OCI-LY7 (cell line): ENCODE measurements at regions not wholly inside any gene's neighbourhood (a gene's known extent, or its start where the extent isn't known, plus 50 kb on each side); places are given as distances from the start of the nearest gene placed in this dataset.

ENCODE experiments used
- BruUV-seq: library from RNA; stranded (reverse); fragments of 400-500 nt; replicated peaks from 2 replicates; lab custom pipeline; 2021; lab: Mats Ljungman, UMichigan
- CTCF ChIA-PET: fragments of 300-600 bp; sonication (Branson Sonifier 250); formaldehyde crosslinking; loops from one replicate; lab custom pipeline; 2022; ENCODE audit warnings: antibody characterized with exemption; ENCODE audit not compliant: unreplicated experiment; lab: Charles Lee
- POLR2A ChIA-PET: fragments of 300-600 bp; sonication (Branson Sonifier 250); formaldehyde crosslinking; loops from one replicate; lab custom pipeline; 2022; ENCODE audit warnings: antibody characterized with exemption; lab: Charles Lee
- DNase-seq: peaks from one replicate; pipeline ENCODE4 v3.0.0-alpha.2; 2015; ENCODE audit warnings: low spot score
- H2AFZ ChIP-seq: fragments of 200-600 bp; sonication (generic), shearing (Covaris generic); 2 replicates; pipeline ENCODE4 v1.6.1; 2014; ENCODE audit warnings: mild to moderate bottlenecking, antibody characterized with exemption, low read length, moderate library complexity
- H3K27ac ChIP-seq: fragments of 200-600 bp; sonication (generic); 2 replicates; pipeline ENCODE4 v1.5.1; 2014; ENCODE audit warnings: mixed run types, low read depth, mild to moderate bottlenecking, moderate library complexity, low read length, inconsistent platforms; ENCODE audit not compliant: poor library complexity, severe bottlenecking
- H3K36me3 ChIP-seq: fragments of 200-600 bp; sonication (generic); 2 replicates; pipeline ENCODE4 v1.6.1; 2014; ENCODE audit warnings: mild to moderate bottlenecking, antibody characterized with exemption, low read length, moderate library complexity, mixed read lengths; ENCODE audit not compliant: insufficient read depth
- H3K4me1 ChIP-seq: fragments of 200-600 bp; sonication (generic); 2 replicates; pipeline ENCODE4 v1.5.1; 2014; ENCODE audit warnings: mild to moderate bottlenecking, low read length; ENCODE audit not compliant: insufficient read depth, poor library complexity, severe bottlenecking
- H3K4me2 ChIP-seq: fragments of 200-600 bp; sonication (generic); 2 replicates; pipeline ENCODE4 v1.6.1; 2014; ENCODE audit warnings: mild to moderate bottlenecking, low read length
- H3K4me3 ChIP-seq: fragments of 200-600 bp; sonication (generic); 2 replicates; pipeline ENCODE4 v1.5.1; 2014; ENCODE audit warnings: mild to moderate bottlenecking, low read depth, low read length; ENCODE audit not compliant: poor library complexity, severe bottlenecking
- H3K79me2 ChIP-seq: fragments of 200-600 bp; sonication (generic); 2 replicates; pipeline ENCODE4 v1.6.1; 2016; ENCODE audit warnings: low read depth, mild to moderate bottlenecking, low read length, moderate library complexity, mixed read lengths; ENCODE audit not compliant: insufficient read depth
- H3K9me2 ChIP-seq: fragments of 200-600 bp; sonication (generic); 2 replicates; pipeline ENCODE4 v1.6.1; 2016; ENCODE audit warnings: mild to moderate bottlenecking, low read length, mixed read lengths; ENCODE audit not compliant: insufficient read depth
- H3K9me3 ChIP-seq: fragments of 200-600 bp; sonication (generic); 2 replicates; pipeline ENCODE4 v1.6.1; 2014; ENCODE audit warnings: mild to moderate bottlenecking, mixed run types, low read length, mixed read lengths
- H4K20me1 ChIP-seq: fragments of 200-600 bp; sonication (generic); 2 replicates; pipeline ENCODE4 v1.6.1; 2014; ENCODE audit warnings: mild to moderate bottlenecking, antibody characterized with exemption, low read length, moderate library complexity, mixed read lengths; ENCODE audit not compliant: insufficient read depth
- EZH2phosphoT487 ChIP-seq: fragments of 200-600 bp; sonication (generic); IDR thresholded peaks from 2 replicates; pipeline ENCODE4 v1.6.1; 2018; ENCODE audit warnings: low read depth, borderline replicate concordance, mild to moderate bottlenecking, mixed run types, antibody characterized with exemption, low read length, moderate library complexity, mixed read lengths
- intact Hi-C: fragments of 100-400 bp; cut with micrococcal nuclease; formaldehyde crosslinking; loops from one replicate; pipeline ENCODE4 v1.10.0; 2022; ENCODE audit not compliant: unreplicated experiment
- TF ChIP-seq, protein P1 (sequence below): fragments of 200-600 bp; sonication (generic); conservative IDR thresholded peaks from 2 replicates; pipeline ENCODE4 v1.5.1; 2014; ENCODE audit warnings: mild to moderate bottlenecking, antibody characterized with exemption, low read length, moderate library complexity, mixed read lengths

DNA sequence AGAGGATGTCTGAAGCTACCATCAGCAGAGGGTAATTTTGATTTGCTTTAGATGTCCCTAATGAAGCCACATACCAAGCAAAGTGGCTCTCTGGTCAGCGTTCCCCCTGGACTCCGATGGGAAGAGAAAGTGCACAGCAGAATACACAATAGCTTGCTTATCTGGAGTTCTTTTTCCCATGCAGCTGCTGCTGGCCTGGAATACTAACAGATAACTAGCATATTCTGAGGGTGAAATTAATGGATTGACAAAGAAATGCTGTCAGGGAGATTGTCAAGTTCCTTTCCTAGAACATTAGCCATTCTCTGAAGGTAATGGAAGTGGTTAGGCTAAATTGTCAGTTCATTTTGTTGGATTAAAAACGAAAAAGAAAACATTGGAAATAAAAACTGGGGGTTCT is 391.3 kb downstream of the FLRT2 start:
- H4K20me1 ChIP-seq: no peaks in the 10 kb centered on the region
- CTCF ChIA-PET: no interaction called here

DNA sequence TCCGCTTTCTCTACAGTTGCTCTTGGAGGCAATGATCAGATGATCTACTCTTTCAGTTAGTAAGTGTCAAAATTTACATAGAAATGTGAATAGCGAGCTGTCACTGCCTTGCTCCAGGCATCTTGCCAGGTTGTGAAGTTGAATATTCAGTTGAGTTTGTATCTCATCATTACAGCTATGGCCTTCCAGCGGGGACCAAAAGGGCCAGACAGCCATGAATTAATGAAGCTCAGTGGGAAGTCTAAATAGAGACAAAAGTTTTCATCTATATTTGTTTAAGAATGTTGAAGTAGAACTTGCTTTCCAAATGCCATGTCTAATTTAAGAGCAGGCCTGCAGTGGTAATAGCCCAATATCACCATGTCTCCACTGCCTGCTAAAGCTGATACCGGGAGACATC is 387.8 kb downstream of the FLRT2 start:
- no TSS peak for BruUV-seq
- no peak overlapping the region for H3K27ac ChIP-seq
- H3K36me3 ChIP-seq: no peaks in the 10 kb centered on the region
- TF ChIP-seq, protein P1, sequence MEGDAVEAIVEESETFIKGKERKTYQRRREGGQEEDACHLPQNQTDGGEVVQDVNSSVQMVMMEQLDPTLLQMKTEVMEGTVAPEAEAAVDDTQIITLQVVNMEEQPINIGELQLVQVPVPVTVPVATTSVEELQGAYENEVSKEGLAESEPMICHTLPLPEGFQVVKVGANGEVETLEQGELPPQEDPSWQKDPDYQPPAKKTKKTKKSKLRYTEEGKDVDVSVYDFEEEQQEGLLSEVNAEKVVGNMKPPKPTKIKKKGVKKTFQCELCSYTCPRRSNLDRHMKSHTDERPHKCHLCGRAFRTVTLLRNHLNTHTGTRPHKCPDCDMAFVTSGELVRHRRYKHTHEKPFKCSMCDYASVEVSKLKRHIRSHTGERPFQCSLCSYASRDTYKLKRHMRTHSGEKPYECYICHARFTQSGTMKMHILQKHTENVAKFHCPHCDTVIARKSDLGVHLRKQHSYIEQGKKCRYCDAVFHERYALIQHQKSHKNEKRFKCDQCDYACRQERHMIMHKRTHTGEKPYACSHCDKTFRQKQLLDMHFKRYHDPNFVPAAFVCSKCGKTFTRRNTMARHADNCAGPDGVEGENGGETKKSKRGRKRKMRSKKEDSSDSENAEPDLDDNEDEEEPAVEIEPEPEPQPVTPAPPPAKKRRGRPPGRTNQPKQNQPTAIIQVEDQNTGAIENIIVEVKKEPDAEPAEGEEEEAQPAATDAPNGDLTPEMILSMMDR: no peak
- TF ChIP-seq EZH2phosphoT487: no peak
- ChIA-PET CTCF (no interaction called here), POLR2A (interaction anchor here (0.7 to 0.8 kb wide), 2 partner anchors 31 to 36 kb away, joined by 3 read pairs; no protein-coding TSS in a partner anchor)
- H3K4me2 ChIP-seq: no peak overlapping the region
- no peaks in the 10 kb centered on the region for H3K79me2 ChIP-seq
- no peaks in the 10 kb centered on the region for H3K9me3 ChIP-seq
- no peak for DNase-seq
- no peaks in the 10 kb centered on the region for H3K4me1 ChIP-seq
- no peaks in the 10 kb centered on the region for H4K20me1 ChIP-seq
- no peak overlapping the region for H3K4me3 ChIP-seq
- intact Hi-C loops: no loop called here
- H3K9me2 ChIP-seq: no peaks in the 10 kb centered on the region
- H2AFZ ChIP-seq: no peak overlapping the region

More for the DNA sequence above, 391.3 kb downstream of the FLRT2 start:
- Histone ChIP-seq H3K4me2 (no peak overlapping the region), H3K4me3 (no peak overlapping the region), H3K36me3 (no peaks in the 10 kb centered on the region), H3K9me3 (no peaks in the 10 kb centered on the region), H3K79me2 (no peaks in the 10 kb centered on the region), H2AFZ (no peak overlapping the region), H3K9me2 (no peaks in the 10 kb centered on the region), H3K4me1 (no peaks in the 10 kb centered on the region), H3K27ac (no peak overlapping the region)
- no peak for TF ChIP-seq EZH2phosphoT487
- TF ChIP-seq, protein P1: no peak
- no TSS peak for BruUV-seq
- POLR2A ChIA-PET: no interaction called here
- no peak for DNase-seq
- intact Hi-C loops: no loop called here

DNA sequence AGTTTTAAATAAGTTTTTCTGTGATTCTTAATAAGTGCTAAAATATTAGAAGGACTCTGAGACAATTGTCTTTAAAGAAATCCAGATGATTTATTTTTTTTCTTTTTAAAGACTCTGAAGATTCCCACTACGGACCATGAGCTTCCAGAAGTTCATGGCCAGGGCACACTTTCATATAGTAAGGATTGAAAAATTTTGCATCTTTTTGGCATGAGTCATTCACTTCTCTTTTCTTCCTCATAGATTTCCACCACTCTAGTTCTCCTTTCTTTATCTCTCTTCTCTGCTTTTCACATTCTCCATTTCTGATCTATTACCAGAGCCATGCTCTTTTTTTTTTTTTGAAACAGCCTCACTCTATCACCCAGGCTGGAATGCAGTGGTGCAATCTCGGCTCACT is 385.8 kb downstream of the FLRT2 start:
- BruUV-seq: no TSS peak
- TF ChIP-seq, protein P1: no peak
- TF ChIP-seq EZH2phosphoT487: no peak
- DNase-seq: no peak
- Histone ChIP-seq H4K20me1 (no peaks in the 10 kb centered on the region), H3K4me3 (no peak overlapping the region), H3K4me1 (no peaks in the 10 kb centered on the region), H3K4me2 (no peak overlapping the region), H3K9me2 (no peaks in the 10 kb centered on the region), H2AFZ (no peak overlapping the region), H3K36me3 (no peaks in the 10 kb centered on the region), H3K9me3 (no peaks in the 10 kb centered on the region), H3K27ac (no peak overlapping the region), H3K79me2 (no peaks in the 10 kb centered on the region)
- intact Hi-C loops: no loop called here
- POLR2A ChIA-PET: interaction anchor here (0.7 kb wide), 1 partner anchor 785 kb away, joined by 3 read pairs; no protein-coding TSS in a partner anchor
- CTCF ChIA-PET: no interaction called here
